ENCODE measurements at regions not wholly inside any gene's neighbourhood (a gene's known extent, or its start where the extent isn't known, plus 50 kb on each side); places are given as distances from the start of the nearest gene placed in this dataset.

DNA sequence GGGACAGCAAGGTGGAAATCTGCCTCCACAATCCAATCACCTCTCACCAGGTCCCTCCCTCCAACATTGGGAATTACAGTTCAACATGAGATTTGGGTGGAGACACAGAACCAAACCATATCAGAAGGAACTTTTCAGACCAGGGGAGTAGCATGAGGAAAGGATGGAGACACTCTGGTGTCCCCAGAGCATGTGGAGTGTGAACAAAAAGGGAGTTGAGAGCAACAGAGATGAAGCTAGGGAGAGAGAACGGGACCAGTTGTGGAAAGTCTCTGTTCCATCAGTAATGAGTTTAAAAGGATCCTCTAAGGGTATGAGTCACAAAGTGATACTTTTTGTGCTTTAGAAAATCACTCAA is 382.0 kb downstream of the SFMBT2 start (continued):
- TF ChIP-seq ZNF79 (CRISPR knock-in tag; IDR thresholded peaks at IDR 0.05; ENCODE audit: low read depth): 0 out of 2 replicates have a peak, but pooled peaks have one; percentile 32
- TF ChIP-seq ZNF347 (CRISPR knock-in tag; IDR thresholded peaks at IDR 0.05; ENCODE audit: low read depth): no peak
- TF ChIP-seq HEY1 (CRISPR knock-in tag; IDR thresholded peaks at IDR 0.05; ENCODE audit: borderline replicate concordance): no peak
- TF ChIP-seq SMAD1 (IDR thresholded peaks at IDR 0.05; ENCODE audit: low read depth, low read length, partially characterized antibody): no peak
- TF ChIP-seq TSC22D4 (tag; IDR thresholded peaks at IDR 0.05): no peak
- no peak for TF ChIP-seq TCF7L2 (IDR thresholded peaks at IDR 0.05; ENCODE audit: low read depth, low read length)
- TF ChIP-seq ZNF282 (CRISPR knock-in tag; IDR thresholded peaks at IDR 0.05): no peak
- no peak for TF ChIP-seq RFX5 (IDR thresholded peaks at IDR 0.05; ENCODE audit: low read depth, low read length)
- TF ChIP-seq POLR3G (IDR thresholded peaks at IDR 0.05; ENCODE audit: extremely low read depth, insufficient read length, insufficient replicate concordance): no peak
- TF ChIP-seq FOXA1 (IDR thresholded peaks at IDR 0.05; ENCODE audit: borderline replicate concordance): no peak
- TF ChIP-seq ZFP1 (CRISPR knock-in tag; IDR thresholded peaks at IDR 0.05): no peak
- TF ChIP-seq HMG20A (CRISPR knock-in tag; conservative IDR thresholded peaks at IDR 0.05): 0 out of 2 replicates have a peak, but pooled peaks have one; percentile 15
- TF ChIP-seq, protein P1, sequence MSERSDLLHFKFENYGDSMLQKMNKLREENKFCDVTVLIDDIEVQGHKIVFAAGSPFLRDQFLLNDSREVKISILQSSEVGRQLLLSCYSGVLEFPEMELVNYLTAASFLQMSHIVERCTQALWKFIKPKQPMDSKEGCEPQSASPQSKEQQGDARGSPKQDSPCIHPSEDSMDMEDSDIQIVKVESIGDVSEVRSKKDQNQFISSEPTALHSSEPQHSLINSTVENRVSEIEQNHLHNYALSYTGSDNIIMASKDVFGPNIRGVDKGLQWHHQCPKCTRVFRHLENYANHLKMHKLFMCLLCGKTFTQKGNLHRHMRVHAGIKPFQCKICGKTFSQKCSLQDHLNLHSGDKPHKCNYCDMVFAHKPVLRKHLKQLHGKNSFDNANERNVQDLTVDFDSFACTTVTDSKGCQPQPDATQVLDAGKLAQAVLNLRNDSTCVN (CRISPR knock-in tag; IDR thresholded peaks at IDR 0.05): peak; percentile 64; the same call in 1 of the 2 replicates
- TF ChIP-seq RBM25 (IDR thresholded peaks at IDR 0.05; ENCODE audit: low read depth, low read length, severe bottlenecking): no peak
- TF ChIP-seq, protein P2, sequence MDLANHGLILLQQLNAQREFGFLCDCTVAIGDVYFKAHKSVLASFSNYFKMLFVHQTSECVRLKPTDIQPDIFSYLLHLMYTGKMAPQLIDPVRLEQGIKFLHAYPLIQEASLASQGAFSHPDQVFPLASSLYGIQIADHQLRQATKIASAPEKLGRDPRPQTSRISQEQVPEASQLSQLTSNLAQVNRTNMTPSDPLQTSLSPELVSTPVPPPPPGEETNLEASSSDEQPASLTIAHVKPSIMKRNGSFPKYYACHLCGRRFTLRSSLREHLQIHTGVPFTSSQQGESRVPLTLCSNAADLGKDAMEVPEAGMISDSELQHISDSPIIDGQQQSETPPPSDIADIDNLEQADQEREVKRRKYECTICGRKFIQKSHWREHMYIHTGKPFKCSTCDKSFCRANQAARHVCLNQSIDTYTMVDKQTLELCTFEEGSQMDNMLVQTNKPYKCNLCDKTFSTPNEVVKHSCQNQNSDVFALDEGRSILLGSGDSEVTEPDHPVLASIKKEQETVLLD (IDR thresholded peaks at IDR 0.05): no peak
- no peak for TF ChIP-seq OTX1 (CRISPR knock-in tag; IDR thresholded peaks at IDR 0.05)
- no peak for TF ChIP-seq ZNF165 (CRISPR knock-in tag; IDR thresholded peaks at IDR 0.05; ENCODE audit: borderline replicate concordance)
- TF ChIP-seq, protein P3, sequence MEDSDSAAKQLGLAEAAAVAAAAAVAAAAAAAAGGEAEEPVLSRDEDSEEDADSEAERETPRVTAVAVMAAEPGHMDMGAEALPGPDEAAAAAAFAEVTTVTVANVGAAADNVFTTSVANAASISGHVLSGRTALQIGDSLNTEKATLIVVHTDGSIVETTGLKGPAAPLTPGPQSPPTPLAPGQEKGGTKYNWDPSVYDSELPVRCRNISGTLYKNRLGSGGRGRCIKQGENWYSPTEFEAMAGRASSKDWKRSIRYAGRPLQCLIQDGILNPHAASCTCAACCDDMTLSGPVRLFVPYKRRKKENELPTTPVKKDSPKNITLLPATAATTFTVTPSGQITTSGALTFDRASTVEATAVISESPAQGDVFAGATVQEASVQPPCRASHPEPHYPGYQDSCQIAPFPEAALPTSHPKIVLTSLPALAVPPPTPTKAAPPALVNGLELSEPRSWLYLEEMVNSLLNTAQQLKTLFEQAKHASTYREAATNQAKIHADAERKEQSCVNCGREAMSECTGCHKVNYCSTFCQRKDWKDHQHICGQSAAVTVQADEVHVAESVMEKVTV (CRISPR knock-in tag; IDR thresholded peaks at IDR 0.05): peak; percentile 20; the same call in 1 of the 2 replicates
- 0 out of 2 replicates have a peak, but pooled peaks have one; percentile 16 for TF ChIP-seq ZNF324 (CRISPR knock-in tag; IDR thresholded peaks at IDR 0.05)
- TF ChIP-seq, protein P4, sequence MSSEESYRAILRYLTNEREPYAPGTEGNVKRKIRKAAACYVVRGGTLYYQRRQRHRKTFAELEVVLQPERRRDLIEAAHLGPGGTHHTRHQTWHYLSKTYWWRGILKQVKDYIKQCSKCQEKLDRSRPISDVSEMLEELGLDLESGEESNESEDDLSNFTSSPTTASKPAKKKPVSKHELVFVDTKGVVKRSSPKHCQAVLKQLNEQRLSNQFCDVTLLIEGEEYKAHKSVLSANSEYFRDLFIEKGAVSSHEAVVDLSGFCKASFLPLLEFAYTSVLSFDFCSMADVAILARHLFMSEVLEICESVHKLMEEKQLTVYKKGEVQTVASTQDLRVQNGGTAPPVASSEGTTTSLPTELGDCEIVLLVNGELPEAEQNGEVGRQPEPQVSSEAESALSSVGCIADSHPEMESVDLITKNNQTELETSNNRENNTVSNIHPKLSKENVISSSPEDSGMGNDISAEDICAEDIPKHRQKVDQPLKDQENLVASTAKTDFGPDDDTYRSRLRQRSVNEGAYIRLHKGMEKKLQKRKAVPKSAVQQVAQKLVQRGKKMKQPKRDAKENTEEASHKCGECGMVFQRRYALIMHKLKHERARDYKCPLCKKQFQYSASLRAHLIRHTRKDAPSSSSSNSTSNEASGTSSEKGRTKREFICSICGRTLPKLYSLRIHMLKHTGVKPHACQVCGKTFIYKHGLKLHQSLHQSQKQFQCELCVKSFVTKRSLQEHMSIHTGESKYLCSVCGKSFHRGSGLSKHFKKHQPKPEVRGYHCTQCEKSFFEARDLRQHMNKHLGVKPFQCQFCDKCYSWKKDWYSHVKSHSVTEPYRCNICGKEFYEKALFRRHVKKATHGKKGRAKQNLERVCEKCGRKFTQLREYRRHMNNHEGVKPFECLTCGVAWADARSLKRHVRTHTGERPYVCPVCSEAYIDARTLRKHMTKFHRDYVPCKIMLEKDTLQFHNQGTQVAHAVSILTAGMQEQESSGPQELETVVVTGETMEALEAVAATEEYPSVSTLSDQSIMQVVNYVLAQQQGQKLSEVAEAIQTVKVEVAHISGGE (CRISPR knock-in tag; IDR thresholded peaks at IDR 0.05): no peak
